ENCODE measurements at regions not wholly inside any gene's neighbourhood (a gene's known extent, or its start where the extent isn't known, plus 50 kb on each side); places are given as distances from the start of the nearest gene placed in this dataset.

- TF ChIP-seq ZNF592 (IDR thresholded peaks at IDR 0.05): no peak
These were observed 981.2 kb downstream of the TLE4 start (continued) for GRCh38 chr9:80552931-80553330.

GRCh38 chr9:80550181-80550580 is 978.4 kb downstream of the TLE4 start:
- no peaks in the 10 kb centered on the region for H3K36me3 ChIP-seq (ENCODE audit: control insufficient read depth in 2 of 2, insufficient read depth in 2 of 2, low read length in 1 of 2)
- ChIA-PET CTCF (no interaction called here), SMC1A (ENCODE audit: uncharacterized antibody, unreplicated experiment) (no interaction called here), RAD21 (ENCODE audit: unreplicated experiment) (no interaction called here), POLR2A (no interaction called here)
- DNase-seq (ENCODE audit: low read depth, low spot score): no peak
- no peak for ATAC-seq
- H3K27me3 ChIP-seq (replicated peaks in 1 of 2; ENCODE audit: control insufficient read depth in 2 of 2, insufficient read depth in 2 of 2, low read length in 1 of 2): no peaks in the 10 kb centered on the region
- no peak overlapping the region for H3K4me2 ChIP-seq (ENCODE audit: control insufficient read depth, insufficient read depth)
- H3K27ac ChIP-seq (ENCODE audit: control insufficient read depth, insufficient read depth): no peak overlapping the region
- intact Hi-C loops (cut with micrococcal nuclease; ENCODE audit: unreplicated experiment): loop anchor here (10.0 kb wide), 1 partner anchor 45 kb away; no protein-coding TSS in a partner anchor
- no peaks in the 10 kb centered on the region for H4K20me1 ChIP-seq (ENCODE audit: control insufficient read depth, insufficient read depth)
- no peaks in the 10 kb centered on the region for H3K4me1 ChIP-seq (ENCODE audit: control insufficient read depth, insufficient read depth, low read length)
- H2AFZ ChIP-seq (ENCODE audit: control insufficient read depth, low read depth, low read length): no peak overlapping the region
- FAIRE-seq: no peak
- no TSS peak for BruUV-seq (replicated peaks)
- H3K9me3 ChIP-seq (replicated peaks; ENCODE audit: control insufficient read depth, insufficient read depth, low read length): no peaks in the 10 kb centered on the region
- no peak overlapping the region for H3K9ac ChIP-seq (ENCODE audit: control insufficient read depth, insufficient read depth, low read length)
- TF ChIP-seq ASH2L (IDR thresholded peaks at IDR 0.05; ENCODE audit: borderline replicate concordance, low read depth) (no peak), PAX8 (IDR thresholded peaks at IDR 0.05) (no peak), STAT3 (IDR thresholded peaks at IDR 0.05; ENCODE audit: low read depth, low read length) (no peak), PBX3 (IDR thresholded peaks at IDR 0.05; ENCODE audit: insufficient replicate concordance, low read depth, low read length) (no peak), MYC (IDR thresholded peaks at IDR 0.05; ENCODE audit: insufficient read depth, insufficient read length, insufficient replicate concordance, low read length, severe bottlenecking) (no peak), ATF2 (IDR thresholded peaks at IDR 0.05; ENCODE audit: low read length) (no peak), GATAD2B (conservative IDR thresholded peaks at IDR 0.05; ENCODE audit: low read depth) (no peak), ZNF622 (IDR thresholded peaks at IDR 0.05) (no peak)
- H3K4me3 ChIP-seq: no peak overlapping the region
- in situ Hi-C loops (cut with MboI): no loop called here
- no peaks in the 10 kb centered on the region for H3K79me2 ChIP-seq (ENCODE audit: control insufficient read depth, insufficient read depth, low read length)

Data from GM12878 (cell line).